ENCODE measurements at regions not wholly inside any gene's neighbourhood (a gene's known extent, or its start where the extent isn't known, plus 50 kb on each side); places are given as distances from the start of the nearest gene placed in this dataset.

DNA sequence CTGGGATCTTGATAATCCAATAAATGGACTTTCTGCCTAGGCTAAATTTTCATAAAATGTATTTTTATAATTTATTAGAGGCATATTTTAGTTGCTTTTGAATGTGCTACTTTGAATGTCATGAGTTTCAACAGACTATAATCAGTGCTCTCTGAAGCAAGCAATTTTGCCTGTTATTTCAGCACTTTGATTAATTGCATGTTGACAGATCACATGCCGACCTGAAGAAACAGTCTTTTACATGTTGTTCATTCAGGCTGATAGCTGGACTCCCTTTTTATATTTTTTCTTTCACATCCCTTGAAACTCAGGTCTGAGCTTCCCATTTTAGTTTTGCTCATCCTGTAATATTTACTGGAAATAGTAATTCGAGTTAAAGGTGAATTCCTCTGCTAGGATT is 341.0 kb downstream of the NAP1L3 start:
- ChIA-PET POLR2A (no interaction called here), CTCF (no interaction called here)
- no peaks in the 10 kb centered on the region for H4K20me1 ChIP-seq (ENCODE audit: insufficient read depth)
- WGBS (ENCODE audit: low lambda C conversion rate): 1% methylated on average over 2 of the region's 2 CpGs
- no peaks in the 10 kb centered on the region for H3K36me3 ChIP-seq (replicated peaks in 1 of 2; ENCODE audit: control insufficient read depth in 1 of 2, insufficient read depth in 2 of 2, low read length in 1 of 2)
- no peaks in the 10 kb centered on the region for H3K79me2 ChIP-seq (ENCODE audit: insufficient read depth)
- no peak overlapping the region for H3K4me2 ChIP-seq
- TF ChIP-seq EZH2phosphoT487 (IDR thresholded peaks at IDR 0.05; ENCODE audit: borderline replicate concordance, low read depth): no peak
- TF ChIP-seq, protein P1, sequence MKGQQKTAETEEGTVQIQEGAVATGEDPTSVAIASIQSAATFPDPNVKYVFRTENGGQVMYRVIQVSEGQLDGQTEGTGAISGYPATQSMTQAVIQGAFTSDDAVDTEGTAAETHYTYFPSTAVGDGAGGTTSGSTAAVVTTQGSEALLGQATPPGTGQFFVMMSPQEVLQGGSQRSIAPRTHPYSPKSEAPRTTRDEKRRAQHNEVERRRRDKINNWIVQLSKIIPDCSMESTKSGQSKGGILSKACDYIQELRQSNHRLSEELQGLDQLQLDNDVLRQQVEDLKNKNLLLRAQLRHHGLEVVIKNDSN (IDR thresholded peaks at IDR 0.05; ENCODE audit: borderline replicate concordance, low read depth): no peak
- no peak for TF ChIP-seq TAF1 (IDR thresholded peaks at IDR 0.05; ENCODE audit: borderline replicate concordance, low read depth, low read length)
- no peak for TF ChIP-seq MXI1 (IDR thresholded peaks at IDR 0.05; ENCODE audit: low read depth, low read length)
- no peak for TF ChIP-seq RXRA (IDR thresholded peaks at IDR 0.05; ENCODE audit: borderline replicate concordance, low read depth)
- TF ChIP-seq GATA2 (CRISPR knock-in tag; IDR thresholded peaks at IDR 0.05): no peak
- TF ChIP-seq, protein P2, sequence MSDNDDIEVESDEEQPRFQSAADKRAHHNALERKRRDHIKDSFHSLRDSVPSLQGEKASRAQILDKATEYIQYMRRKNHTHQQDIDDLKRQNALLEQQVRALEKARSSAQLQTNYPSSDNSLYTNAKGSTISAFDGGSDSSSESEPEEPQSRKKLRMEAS (IDR thresholded peaks at IDR 0.05; ENCODE audit: low read depth): no peak
- TF ChIP-seq GABPA (IDR thresholded peaks at IDR 0.05; ENCODE audit: low read depth): no peak
- TF ChIP-seq, protein P3, sequence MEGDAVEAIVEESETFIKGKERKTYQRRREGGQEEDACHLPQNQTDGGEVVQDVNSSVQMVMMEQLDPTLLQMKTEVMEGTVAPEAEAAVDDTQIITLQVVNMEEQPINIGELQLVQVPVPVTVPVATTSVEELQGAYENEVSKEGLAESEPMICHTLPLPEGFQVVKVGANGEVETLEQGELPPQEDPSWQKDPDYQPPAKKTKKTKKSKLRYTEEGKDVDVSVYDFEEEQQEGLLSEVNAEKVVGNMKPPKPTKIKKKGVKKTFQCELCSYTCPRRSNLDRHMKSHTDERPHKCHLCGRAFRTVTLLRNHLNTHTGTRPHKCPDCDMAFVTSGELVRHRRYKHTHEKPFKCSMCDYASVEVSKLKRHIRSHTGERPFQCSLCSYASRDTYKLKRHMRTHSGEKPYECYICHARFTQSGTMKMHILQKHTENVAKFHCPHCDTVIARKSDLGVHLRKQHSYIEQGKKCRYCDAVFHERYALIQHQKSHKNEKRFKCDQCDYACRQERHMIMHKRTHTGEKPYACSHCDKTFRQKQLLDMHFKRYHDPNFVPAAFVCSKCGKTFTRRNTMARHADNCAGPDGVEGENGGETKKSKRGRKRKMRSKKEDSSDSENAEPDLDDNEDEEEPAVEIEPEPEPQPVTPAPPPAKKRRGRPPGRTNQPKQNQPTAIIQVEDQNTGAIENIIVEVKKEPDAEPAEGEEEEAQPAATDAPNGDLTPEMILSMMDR (IDR thresholded peaks at IDR 0.05): no peak
- TF ChIP-seq FOXM1 (IDR thresholded peaks at IDR 0.05; ENCODE audit: low read depth): no peak
- no peak for TF ChIP-seq ELF1 (IDR thresholded peaks at IDR 0.05)
- TF ChIP-seq NRF1 (IDR thresholded peaks at IDR 0.05; ENCODE audit: low read depth, low read length): no peak
- TF ChIP-seq, protein P4, sequence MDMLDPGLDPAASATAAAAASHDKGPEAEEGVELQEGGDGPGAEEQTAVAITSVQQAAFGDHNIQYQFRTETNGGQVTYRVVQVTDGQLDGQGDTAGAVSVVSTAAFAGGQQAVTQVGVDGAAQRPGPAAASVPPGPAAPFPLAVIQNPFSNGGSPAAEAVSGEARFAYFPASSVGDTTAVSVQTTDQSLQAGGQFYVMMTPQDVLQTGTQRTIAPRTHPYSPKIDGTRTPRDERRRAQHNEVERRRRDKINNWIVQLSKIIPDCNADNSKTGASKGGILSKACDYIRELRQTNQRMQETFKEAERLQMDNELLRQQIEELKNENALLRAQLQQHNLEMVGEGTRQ (IDR thresholded peaks at IDR 0.05; ENCODE audit: borderline replicate concordance, low read depth, low read length): no peak
- TF ChIP-seq, protein P5, sequence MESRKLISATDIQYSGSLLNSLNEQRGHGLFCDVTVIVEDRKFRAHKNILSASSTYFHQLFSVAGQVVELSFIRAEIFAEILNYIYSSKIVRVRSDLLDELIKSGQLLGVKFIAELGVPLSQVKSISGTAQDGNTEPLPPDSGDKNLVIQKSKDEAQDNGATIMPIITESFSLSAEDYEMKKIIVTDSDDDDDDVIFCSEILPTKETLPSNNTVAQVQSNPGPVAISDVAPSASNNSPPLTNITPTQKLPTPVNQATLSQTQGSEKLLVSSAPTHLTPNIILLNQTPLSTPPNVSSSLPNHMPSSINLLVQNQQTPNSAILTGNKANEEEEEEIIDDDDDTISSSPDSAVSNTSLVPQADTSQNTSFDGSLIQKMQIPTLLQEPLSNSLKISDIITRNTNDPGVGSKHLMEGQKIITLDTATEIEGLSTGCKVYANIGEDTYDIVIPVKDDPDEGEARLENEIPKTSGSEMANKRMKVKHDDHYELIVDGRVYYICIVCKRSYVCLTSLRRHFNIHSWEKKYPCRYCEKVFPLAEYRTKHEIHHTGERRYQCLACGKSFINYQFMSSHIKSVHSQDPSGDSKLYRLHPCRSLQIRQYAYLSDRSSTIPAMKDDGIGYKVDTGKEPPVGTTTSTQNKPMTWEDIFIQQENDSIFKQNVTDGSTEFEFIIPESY (IDR thresholded peaks at IDR 0.05; ENCODE audit: borderline replicate concordance, low read depth): no peak
- no peaks in the 10 kb centered on the region for H3K9me2 ChIP-seq
- no peak overlapping the region for H3K4me3 ChIP-seq (ENCODE audit: low read depth in 2 of 2, low read length in 1 of 2)
- H2AFZ ChIP-seq (ENCODE audit: low read depth): no peak overlapping the region
- no peak for DNase-seq
- H3K27ac ChIP-seq (ENCODE audit: low read depth in 2 of 2, low read length in 1 of 2): no peak overlapping the region
- H3K27me3 ChIP-seq (ENCODE audit: insufficient read depth): no peaks in the 10 kb centered on the region
- H3K9ac ChIP-seq: no peak overlapping the region
- H3F3A ChIP-seq (replicated peaks; ENCODE audit: insufficient read depth): no peaks in the 10 kb centered on the region
- H3K9me3 ChIP-seq: no peaks in the 10 kb centered on the region
- no peaks in the 10 kb centered on the region for H3K4me1 ChIP-seq (ENCODE audit: control insufficient read depth in 1 of 2, insufficient read depth in 2 of 2, low read depth in 1 of 2, low read length in 1 of 2)

Measured in SK-N-SH (cell line).